Esophagus muscularis mucosa (tissue), 4 donors: ENCODE measurements at regions not wholly inside any gene's neighbourhood (a gene's known extent, or its start where the extent isn't known, plus 50 kb on each side); places are given as distances from the start of the nearest gene placed in this dataset.
"Not testable (repeated sequence)": the region's sequence is repeated elsewhere in the genome, so short reads cannot be mapped to it uniquely, and the experiment has no call there.

ENCODE experiments used
- CTCF ChIP-seq, 3 experiments: fragments of 200-600 bp in 2 of 3; fragments of 450-650 bp in 1 of 3; sonication (generic) in 2 of 3; IDR thresholded peaks; one replicate each; pipeline ENCODE4 v1.5.1; 2017 to 2019; ENCODE audit warnings: antibody characterized with exemption in 3 of 3, mild to moderate bottlenecking in 2 of 3, moderate library complexity in 1 of 3
- EP300 ChIP-seq: sonication (generic); formaldehyde crosslinking; IDR thresholded peaks from one replicate; pipeline ENCODE4 v1.6.1; 2017; ENCODE audit warnings: antibody characterized with exemption
- POLR2A ChIP-seq: fragments of 450-650 bp; IDR thresholded peaks from one replicate; pipeline ENCODE4 v1.6.1; 2017; ENCODE audit warnings: antibody characterized with exemption, moderate library complexity, mild to moderate bottlenecking, low read depth
- POLR2AphosphoS5 ChIP-seq, 2 donors: sonication (generic); formaldehyde crosslinking; IDR thresholded peaks; one replicate each; pipeline ENCODE4 v1.6.1; 2017; ENCODE audit warnings: antibody characterized with exemption in 2 of 2

DNA sequence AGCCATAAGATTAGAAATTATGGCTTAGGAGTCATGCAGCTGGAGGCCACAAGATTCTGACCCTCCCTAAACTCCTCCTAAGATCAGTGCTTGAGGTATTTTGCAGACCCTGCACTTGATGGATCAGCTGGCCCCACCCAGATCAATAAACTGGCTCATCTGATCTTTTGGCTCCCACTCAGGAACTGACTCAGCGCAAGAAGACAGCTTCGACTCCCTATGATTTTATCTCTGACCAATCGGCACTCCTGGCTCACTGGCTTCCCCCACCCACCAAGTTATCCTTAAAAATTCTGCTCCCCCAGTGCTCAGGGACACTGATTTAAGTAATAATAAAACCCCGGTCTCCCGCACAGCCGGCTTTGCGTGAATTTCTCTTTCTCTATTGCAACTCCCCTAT lies 151.5 kb upstream of the TSC22D1 start:
- TF ChIP-seq CTCF (IDR thresholded peaks at IDR 0.05); POLR2AphosphoS5 (IDR thresholded peaks at IDR 0.05); POLR2A; EP300: not testable (repeated sequence)
